ENCODE measurements at regions not wholly inside any gene's neighbourhood (a gene's known extent, or its start where the extent isn't known, plus 50 kb on each side); places are given as distances from the start of the nearest gene placed in this dataset.

- ChIA-PET CTCF (interaction anchor here (0.6 to 0.7 kb wide), 2 partner anchors 8 to 634 kb away, joined by 3 read pairs; no protein-coding TSS in a partner anchor), POLR2A (interaction anchor here (0.6 kb wide), 1 partner anchor 896 kb away, joined by 3 read pairs; no protein-coding TSS in a partner anchor)
- Mint-ChIP-seq H3K27ac (ENCODE audit: low read depth, unreplicated experiment) (no peak overlapping the region), H3K4me3 (ENCODE audit: unreplicated experiment) (no peak overlapping the region), H3K4me1 (ENCODE audit: insufficient read depth, unreplicated experiment) (no peaks in the 10 kb centered on the region), H3K9me3 (ENCODE audit: unreplicated experiment) (no peaks in the 10 kb centered on the region), H3K36me3 (ENCODE audit: insufficient read depth, unreplicated experiment) (no peaks in the 10 kb centered on the region), H3K27me3 (ENCODE audit: insufficient read depth, unreplicated experiment) (no peaks in the 10 kb centered on the region)
- BruUV-seq (replicated peaks), result no TSS peak
- intact Hi-C loops (cut with micrococcal nuclease), result no loop called here
- TF ChIP-seq CTCF (IDR thresholded peaks at IDR 0.05; ENCODE audit: unreplicated experiment), result no peak
- DNase-seq (ENCODE audit: unreplicated experiment), result no peak
Observed at GRCh38 chr4:4761128-4761982, 98.1 kb upstream of the MSX1 start.

GRCh38 chr4:4759883-4760282 lies 99.6 kb upstream of the MSX1 start:
- BruUV-seq (replicated peaks), result no TSS peak
- intact Hi-C loops (cut with micrococcal nuclease), result no loop called here
- Mint-ChIP-seq H3K9me3 (ENCODE audit: unreplicated experiment) (no peaks in the 10 kb centered on the region), H3K36me3 (ENCODE audit: insufficient read depth, unreplicated experiment) (no peaks in the 10 kb centered on the region), H3K27ac (ENCODE audit: low read depth, unreplicated experiment) (no peak overlapping the region), H3K4me3 (ENCODE audit: unreplicated experiment) (no peak overlapping the region), H3K4me1 (ENCODE audit: insufficient read depth, unreplicated experiment) (no peaks in the 10 kb centered on the region), H3K27me3 (ENCODE audit: insufficient read depth, unreplicated experiment) (no peaks in the 10 kb centered on the region)
- ChIA-PET POLR2A (no interaction called here), CTCF (no interaction called here)
- TF ChIP-seq CTCF (IDR thresholded peaks at IDR 0.05; ENCODE audit: unreplicated experiment), result no peak
- no peak for DNase-seq (ENCODE audit: unreplicated experiment)

GRCh38 chr4:4759232-4759631 lies 100.2 kb upstream of the MSX1 start:
- H3K9me3 Mint-ChIP-seq (ENCODE audit: unreplicated experiment), result no peaks in the 10 kb centered on the region
- BruUV-seq (replicated peaks), result no TSS peak
- no peaks in the 10 kb centered on the region for H3K27me3 Mint-ChIP-seq (ENCODE audit: insufficient read depth, unreplicated experiment)
- ChIA-PET CTCF (no interaction called here), POLR2A (no interaction called here)
- no peak overlapping the region for H3K27ac Mint-ChIP-seq (ENCODE audit: low read depth, unreplicated experiment)
- H3K4me1 Mint-ChIP-seq (ENCODE audit: insufficient read depth, unreplicated experiment), result no peaks in the 10 kb centered on the region
- H3K4me3 Mint-ChIP-seq (ENCODE audit: unreplicated experiment), result no peak overlapping the region
- DNase-seq (ENCODE audit: unreplicated experiment), result no peak
- no peak for TF ChIP-seq CTCF (IDR thresholded peaks at IDR 0.05; ENCODE audit: unreplicated experiment)
- H3K36me3 Mint-ChIP-seq (ENCODE audit: insufficient read depth, unreplicated experiment), result no peaks in the 10 kb centered on the region
- intact Hi-C loops (cut with micrococcal nuclease), result no loop called here

GRCh38 chr4:4758681-4759080 lies 100.8 kb upstream of the MSX1 start:
- intact Hi-C loops (cut with micrococcal nuclease), result no loop called here
- BruUV-seq (replicated peaks), result no TSS peak
- CTCF ChIA-PET, result no interaction called here
- Mint-ChIP-seq H3K27ac (ENCODE audit: low read depth, unreplicated experiment) (no peak overlapping the region), H3K27me3 (ENCODE audit: insufficient read depth, unreplicated experiment) (no peaks in the 10 kb centered on the region), H3K4me1 (ENCODE audit: insufficient read depth, unreplicated experiment) (no peaks in the 10 kb centered on the region), H3K4me3 (ENCODE audit: unreplicated experiment) (no peak overlapping the region), H3K36me3 (ENCODE audit: insufficient read depth, unreplicated experiment) (no peaks in the 10 kb centered on the region), H3K9me3 (ENCODE audit: unreplicated experiment) (no peaks in the 10 kb centered on the region)
- no peak for TF ChIP-seq CTCF (IDR thresholded peaks at IDR 0.05; ENCODE audit: unreplicated experiment)
- DNase-seq (ENCODE audit: unreplicated experiment), result no peak
- POLR2A ChIA-PET, result no interaction called here

Data from MCF 10A (cell line).